ENCODE measurements at regions not wholly inside any gene's neighbourhood (a gene's known extent, or its start where the extent isn't known, plus 50 kb on each side); places are given as distances from the start of the nearest gene placed in this dataset.
A peak's percentile ranks its signal among the peaks of the same experiment; 100 is the strongest.

DNA sequence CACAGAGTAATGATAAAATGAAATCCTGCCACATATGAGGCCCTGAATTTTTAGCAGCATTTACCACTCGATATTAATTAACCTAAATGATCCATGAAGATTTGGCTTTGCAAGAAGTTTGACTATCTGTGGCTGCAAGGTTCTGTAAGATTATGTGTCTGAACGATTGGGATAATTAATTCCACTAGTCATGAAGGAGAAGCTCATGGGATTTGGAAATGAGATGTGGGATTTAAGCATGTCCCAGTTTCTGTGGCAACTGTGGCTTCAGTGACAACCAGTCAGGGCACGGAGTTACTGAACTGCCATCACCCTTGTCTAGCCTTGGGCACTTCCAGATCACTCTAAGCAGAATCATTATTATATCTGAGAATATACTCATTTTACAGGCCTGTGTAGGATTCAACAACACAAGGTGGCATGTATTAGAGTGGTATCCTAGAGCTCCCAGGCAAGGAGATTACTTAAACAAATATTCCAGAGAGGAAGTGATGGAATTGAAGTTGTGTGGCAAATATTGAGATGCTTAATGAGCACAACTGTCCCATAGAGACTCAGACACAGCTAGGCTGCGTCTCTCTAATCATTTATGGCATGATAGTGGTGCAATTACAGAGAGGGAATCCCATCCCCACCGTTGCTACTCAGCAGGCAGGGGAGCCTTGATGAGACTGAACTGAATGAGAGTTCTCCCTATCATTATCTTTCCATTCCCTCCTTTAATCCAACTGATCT is 205.0 kb upstream of the KRR1 start:
- Mint-ChIP-seq H3K27me3 (ENCODE audit: low read depth) (no peaks in the 10 kb centered on the region), H3K36me3 (ENCODE audit: insufficient read depth) (no peaks in the 10 kb centered on the region), H3K4me3 (no peak overlapping the region), H3K9me3 (no peaks in the 10 kb centered on the region), H3K4me1 (ENCODE audit: low read depth) (peaks cover 8% of the 10 kb centered on the region)
- ATAC-seq = no peak
- DNase-seq = no peak

DNA sequence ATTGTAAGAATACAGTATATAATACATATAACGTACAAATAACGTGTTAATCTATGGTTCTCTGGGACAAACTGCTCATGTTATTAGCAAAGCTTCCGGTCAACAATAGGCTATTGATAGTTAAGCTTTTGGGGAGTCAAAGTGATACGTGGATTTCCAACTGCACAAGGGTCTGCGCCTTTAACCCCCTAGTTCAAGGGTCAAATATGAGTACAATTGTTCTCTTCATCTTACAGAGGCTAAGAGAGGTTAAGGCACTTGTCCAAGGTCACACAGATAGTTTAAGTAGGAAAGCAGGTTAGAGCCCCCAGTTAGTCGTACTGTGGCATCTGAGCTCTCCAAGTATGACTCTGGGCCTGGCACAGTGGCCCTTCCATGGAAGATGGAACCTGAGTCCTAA is 204.3 kb upstream of the KRR1 start:
- Mint-ChIP-seq H3K4me3 (no peak overlapping the region), H3K27me3 (ENCODE audit: low read depth) (no peaks in the 10 kb centered on the region), H3K36me3 (ENCODE audit: insufficient read depth) (no peaks in the 10 kb centered on the region), H3K4me1 (ENCODE audit: low read depth) (peaks cover 8% of the 10 kb centered on the region), H3K9me3 (no peaks in the 10 kb centered on the region)
- DNase-seq (no peak), ATAC-seq (no peak)

DNA sequence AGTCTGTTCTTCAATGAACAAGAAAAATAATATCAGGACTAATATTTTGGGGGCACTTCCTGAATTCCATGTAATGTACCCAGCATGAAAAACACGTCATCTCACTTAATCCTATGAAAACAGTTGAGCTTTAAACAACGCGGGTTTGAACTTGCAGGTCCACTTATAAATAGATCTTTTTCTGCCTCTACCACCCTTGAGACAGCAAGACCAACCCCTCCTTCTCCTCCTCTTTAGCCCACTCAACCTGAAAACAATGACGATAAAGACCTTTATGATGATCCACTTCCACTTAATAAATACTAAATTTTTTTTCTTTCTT is 203.9 kb upstream of the KRR1 start:
- Mint-ChIP-seq H3K9me3 (no peaks in the 10 kb centered on the region), H3K4me3 (no peak overlapping the region), H3K4me1 (ENCODE audit: low read depth) (peaks cover 8% of the 10 kb centered on the region), H3K36me3 (ENCODE audit: insufficient read depth) (no peaks in the 10 kb centered on the region), H3K27me3 (ENCODE audit: low read depth) (no peaks in the 10 kb centered on the region)
- ATAC-seq (no peak), DNase-seq (no peak)

DNA sequence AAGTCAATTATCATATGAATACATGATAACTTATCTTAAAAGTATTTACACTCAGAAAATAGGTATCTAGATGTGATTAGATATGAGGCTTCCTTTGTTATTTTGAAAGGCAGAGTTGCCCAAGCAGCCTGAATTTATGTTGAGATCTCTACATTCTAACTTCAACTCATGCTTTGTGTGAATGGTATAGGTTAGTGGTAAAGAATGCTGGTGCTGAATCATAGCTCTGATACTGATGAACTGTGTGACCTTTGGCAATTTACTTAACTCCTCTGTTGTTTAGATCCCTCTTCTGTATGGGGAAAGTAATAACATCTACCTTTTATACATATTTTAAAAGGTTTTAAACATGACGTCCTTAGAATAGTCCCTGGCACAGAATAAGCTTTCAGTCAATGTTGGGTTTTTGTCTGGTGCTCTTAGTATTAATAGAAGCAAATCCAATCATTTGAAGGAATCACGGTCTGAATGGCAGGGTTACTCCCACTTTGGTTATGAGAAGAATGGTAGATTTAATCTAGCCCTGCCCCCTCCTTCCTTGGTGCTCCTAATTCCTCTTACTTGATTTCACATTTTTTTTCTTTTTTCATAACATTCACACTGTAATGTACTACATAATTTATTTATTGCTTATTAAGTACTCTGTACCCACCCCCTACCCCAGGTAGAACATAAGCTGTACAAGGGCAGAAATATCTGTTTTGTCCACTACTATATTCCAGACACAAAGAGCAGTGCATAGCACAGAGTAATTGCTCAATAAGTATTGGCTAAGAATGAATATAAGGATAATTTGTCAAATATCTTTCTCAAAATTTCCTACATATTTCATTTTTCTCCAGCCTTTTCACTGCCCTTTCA is 203.3 kb upstream of the KRR1 start:
- no peaks in the 10 kb centered on the region for H3K36me3 Mint-ChIP-seq (ENCODE audit: insufficient read depth)
- H3K27me3 Mint-ChIP-seq (ENCODE audit: low read depth) = no peaks in the 10 kb centered on the region
- H3K4me3 Mint-ChIP-seq = no peak overlapping the region
- ATAC-seq (peak; percentile 34 to 74), DNase-seq (no peak)
- H3K9me3 Mint-ChIP-seq = no peaks in the 10 kb centered on the region
- peaks cover 8% of the 10 kb centered on the region for H3K4me1 Mint-ChIP-seq (ENCODE audit: low read depth)

DNA sequence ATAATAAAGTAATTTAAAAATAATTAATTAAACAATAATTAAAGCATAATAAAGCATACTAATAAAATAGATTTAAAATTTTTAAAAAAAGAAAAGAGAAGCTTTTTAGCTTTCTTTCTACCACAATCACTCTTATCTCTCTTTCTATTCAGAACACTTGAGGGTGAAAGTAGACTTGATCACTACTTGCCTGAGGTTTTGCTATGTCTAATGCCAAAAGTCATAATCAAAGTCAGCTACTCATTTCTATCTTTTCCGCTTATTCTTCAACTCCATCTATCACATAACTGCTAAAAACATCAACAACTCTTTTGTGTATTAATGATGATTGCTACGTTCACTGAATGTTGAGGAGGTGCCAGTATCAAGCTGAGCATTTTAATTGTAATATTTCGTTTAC is 202.0 kb upstream of the KRR1 start:
- H3K36me3 Mint-ChIP-seq (ENCODE audit: insufficient read depth) = no peaks in the 10 kb centered on the region
- ATAC-seq = peak in 1 of 2 donors; percentile 29
- H3K9me3 Mint-ChIP-seq = no peaks in the 10 kb centered on the region
- H3K4me3 Mint-ChIP-seq = no peak overlapping the region
- H3K4me1 Mint-ChIP-seq (ENCODE audit: low read depth) = peaks cover 8% of the 10 kb centered on the region
- DNase-seq = no peak
- H3K27me3 Mint-ChIP-seq (ENCODE audit: low read depth) = no peaks in the 10 kb centered on the region

DNA sequence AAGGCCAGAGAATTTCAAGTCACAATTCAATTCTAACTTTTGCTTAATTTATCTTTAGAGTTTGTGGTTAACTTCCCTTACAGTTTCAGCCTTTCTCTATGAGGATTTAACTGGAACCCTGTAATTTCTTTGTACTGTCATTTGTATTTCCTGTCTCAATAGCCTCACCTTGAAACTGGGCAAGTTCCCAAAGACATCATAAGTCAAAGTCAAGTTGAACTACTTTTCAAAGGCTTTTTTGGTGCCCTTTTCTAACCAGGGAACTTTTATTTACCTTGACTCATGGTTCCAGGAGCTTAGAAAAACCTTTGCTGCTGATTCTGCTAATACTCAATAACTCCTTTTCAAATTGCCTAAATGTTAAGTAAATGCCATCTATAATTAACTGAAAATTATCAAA is 200.8 kb upstream of the KRR1 start:
- ATAC-seq (peak in 1 of 2 donors; percentile 23), DNase-seq (no peak)
- no peaks in the 10 kb centered on the region for H3K27me3 Mint-ChIP-seq (ENCODE audit: low read depth)
- H3K9me3 Mint-ChIP-seq = no peaks in the 10 kb centered on the region
- H3K4me3 Mint-ChIP-seq = no peak overlapping the region
- no peaks in the 10 kb centered on the region for H3K36me3 Mint-ChIP-seq (ENCODE audit: insufficient read depth)
- peaks cover 8% of the 10 kb centered on the region for H3K4me1 Mint-ChIP-seq (ENCODE audit: low read depth)

DNA sequence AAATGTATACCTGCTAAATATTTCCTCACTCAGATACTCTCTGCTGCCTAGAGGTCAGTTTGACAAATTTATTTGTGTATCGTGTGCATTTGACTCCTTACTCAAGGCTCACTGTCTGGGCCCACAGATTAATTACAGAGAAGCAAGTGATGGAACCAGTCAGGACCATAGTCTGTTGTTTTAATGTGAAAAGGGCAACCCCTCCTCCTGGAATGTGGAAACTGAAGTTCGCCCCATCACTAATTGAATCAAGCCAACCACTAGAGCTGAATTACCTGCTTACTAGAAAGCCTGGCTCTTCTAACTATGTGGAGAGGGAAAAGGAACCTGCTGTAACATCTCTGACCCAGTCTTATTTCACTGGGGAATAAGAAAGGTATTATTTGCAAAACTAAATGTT is 199.9 kb upstream of the KRR1 start:
- DNase-seq (no peak), ATAC-seq (no peak)
- H3K27me3 Mint-ChIP-seq (ENCODE audit: low read depth) = no peaks in the 10 kb centered on the region

DNA sequence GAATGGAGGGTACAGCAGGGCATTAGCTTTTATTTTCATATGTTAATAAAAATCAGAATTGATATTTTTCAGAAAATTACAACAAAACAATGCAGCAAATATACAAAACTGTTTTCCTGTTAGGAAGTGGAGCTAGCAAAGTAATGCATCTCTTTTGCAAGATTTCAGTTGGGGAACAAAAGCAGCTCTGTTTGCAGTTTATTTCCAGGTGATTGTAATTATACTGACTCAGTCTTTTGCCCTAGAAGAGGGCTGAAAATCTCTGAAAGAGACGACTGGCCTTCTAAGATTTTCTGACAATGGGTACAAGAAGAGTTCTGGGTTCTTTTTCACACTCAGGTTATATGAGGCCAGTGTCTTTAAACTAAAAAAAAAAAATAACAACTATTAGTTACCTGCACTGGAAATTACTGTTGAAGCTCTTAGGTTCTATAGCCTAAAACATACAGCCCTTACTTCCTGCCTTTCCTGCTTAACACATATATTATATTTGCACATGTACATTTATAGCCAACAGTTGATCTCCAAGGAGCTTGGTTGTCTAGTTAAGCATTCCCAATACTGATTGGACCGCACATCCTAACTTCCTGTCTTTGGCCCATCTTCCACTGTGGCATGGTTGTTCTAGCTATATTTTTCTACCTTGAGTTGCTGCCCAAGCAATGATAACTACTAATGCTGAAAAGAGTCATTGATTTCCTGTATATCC is 199.1 kb upstream of the KRR1 start:
- ATAC-seq (no peak), DNase-seq (no peak)
- no peaks in the 10 kb centered on the region for H3K9me3 Mint-ChIP-seq
- H3K4me3 Mint-ChIP-seq = no peak overlapping the region
- peaks cover 8% of the 10 kb centered on the region for H3K4me1 Mint-ChIP-seq (ENCODE audit: low read depth)
- no peaks in the 10 kb centered on the region for H3K27me3 Mint-ChIP-seq (ENCODE audit: low read depth)
- H3K36me3 Mint-ChIP-seq (ENCODE audit: insufficient read depth) = no peaks in the 10 kb centered on the region

More for the DNA sequence above, 199.9 kb upstream of the KRR1 start:
- H3K9me3 Mint-ChIP-seq = no peaks in the 10 kb centered on the region
- H3K4me3 Mint-ChIP-seq = no peak overlapping the region
- peaks cover 8% of the 10 kb centered on the region for H3K4me1 Mint-ChIP-seq (ENCODE audit: low read depth)
- H3K36me3 Mint-ChIP-seq (ENCODE audit: insufficient read depth) = no peaks in the 10 kb centered on the region

DNA sequence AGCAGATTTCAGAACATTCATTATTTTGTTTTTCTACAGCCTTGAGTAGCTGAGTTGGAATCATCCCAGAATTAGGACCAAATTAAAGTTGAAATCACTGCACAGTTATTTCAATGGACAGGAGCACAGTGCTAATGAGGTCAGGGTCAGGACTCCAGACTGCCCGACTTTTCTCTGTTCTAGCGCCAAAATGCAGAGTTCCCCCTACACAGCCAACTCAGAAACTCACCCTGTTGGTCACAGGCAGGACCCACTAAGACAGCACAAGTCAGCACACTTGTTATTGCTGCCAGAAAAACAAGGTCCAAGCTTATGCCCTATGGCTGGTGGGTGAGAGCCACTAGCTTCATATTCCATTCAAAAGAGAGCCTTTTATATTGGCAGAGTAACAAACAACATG is 198.1 kb upstream of the KRR1 start:
- no peak for ATAC-seq
- Mint-ChIP-seq H3K27me3 (ENCODE audit: low read depth) (no peaks in the 10 kb centered on the region), H3K9me3 (no peaks in the 10 kb centered on the region), H3K4me3 (no peak overlapping the region), H3K4me1 (ENCODE audit: low read depth) (peaks cover 8% of the 10 kb centered on the region), H3K36me3 (ENCODE audit: insufficient read depth) (no peaks in the 10 kb centered on the region)
- no peak for DNase-seq

DNA sequence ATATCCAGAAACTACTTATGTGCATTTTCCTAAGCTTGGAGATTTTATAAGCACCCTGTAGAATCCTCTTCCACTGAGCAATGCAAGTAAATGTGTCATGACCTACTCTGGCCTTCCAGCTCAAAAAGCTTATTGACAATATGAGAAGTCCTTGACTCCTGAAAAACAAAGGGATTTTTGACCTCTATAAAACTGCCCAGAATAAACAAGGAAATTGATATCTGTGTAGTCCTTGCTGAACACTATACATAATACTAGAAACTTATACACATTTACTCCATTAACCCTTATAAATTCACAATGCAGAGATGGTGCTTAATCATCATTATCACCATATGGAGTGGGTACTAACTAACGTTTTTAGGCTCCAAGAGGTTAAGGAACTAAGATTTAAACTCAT is 197.4 kb upstream of the KRR1 start:
- DNase-seq (no peak), ATAC-seq (no peak)
- H3K36me3 Mint-ChIP-seq (ENCODE audit: insufficient read depth) = no peaks in the 10 kb centered on the region
- H3K4me3 Mint-ChIP-seq = no peak overlapping the region
- no peaks in the 10 kb centered on the region for H3K27me3 Mint-ChIP-seq (ENCODE audit: low read depth)
- H3K4me1 Mint-ChIP-seq (ENCODE audit: low read depth) = peaks cover 6% of the 10 kb centered on the region
- no peaks in the 10 kb centered on the region for H3K9me3 Mint-ChIP-seq

DNA sequence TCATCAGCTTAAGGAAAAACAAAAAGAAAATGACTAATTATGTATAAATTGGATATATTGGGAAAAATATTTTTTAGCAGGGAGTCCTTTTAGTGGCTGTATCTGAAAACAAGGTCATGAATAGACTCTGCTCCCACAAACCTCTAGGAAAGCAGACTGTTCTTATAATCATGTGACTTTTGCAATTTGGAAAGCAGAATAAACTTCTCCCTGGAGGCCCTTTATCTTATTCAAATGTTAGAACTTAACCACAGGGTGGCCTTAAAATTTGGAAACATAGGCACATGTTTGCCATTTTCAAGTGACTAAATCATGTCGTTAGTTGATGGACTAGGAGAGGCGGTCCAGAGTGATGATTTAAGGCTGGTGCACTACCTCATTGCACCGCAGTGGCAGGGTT is 196.6 kb upstream of the KRR1 start:
- Mint-ChIP-seq H3K4me1 (ENCODE audit: low read depth) (peaks cover under 1% of the 10 kb centered on the region), H3K27me3 (ENCODE audit: low read depth) (no peaks in the 10 kb centered on the region), H3K4me3 (no peak overlapping the region), H3K9me3 (no peaks in the 10 kb centered on the region), H3K36me3 (ENCODE audit: insufficient read depth) (no peaks in the 10 kb centered on the region)
- no peak for ATAC-seq
- DNase-seq = no peak

DNA sequence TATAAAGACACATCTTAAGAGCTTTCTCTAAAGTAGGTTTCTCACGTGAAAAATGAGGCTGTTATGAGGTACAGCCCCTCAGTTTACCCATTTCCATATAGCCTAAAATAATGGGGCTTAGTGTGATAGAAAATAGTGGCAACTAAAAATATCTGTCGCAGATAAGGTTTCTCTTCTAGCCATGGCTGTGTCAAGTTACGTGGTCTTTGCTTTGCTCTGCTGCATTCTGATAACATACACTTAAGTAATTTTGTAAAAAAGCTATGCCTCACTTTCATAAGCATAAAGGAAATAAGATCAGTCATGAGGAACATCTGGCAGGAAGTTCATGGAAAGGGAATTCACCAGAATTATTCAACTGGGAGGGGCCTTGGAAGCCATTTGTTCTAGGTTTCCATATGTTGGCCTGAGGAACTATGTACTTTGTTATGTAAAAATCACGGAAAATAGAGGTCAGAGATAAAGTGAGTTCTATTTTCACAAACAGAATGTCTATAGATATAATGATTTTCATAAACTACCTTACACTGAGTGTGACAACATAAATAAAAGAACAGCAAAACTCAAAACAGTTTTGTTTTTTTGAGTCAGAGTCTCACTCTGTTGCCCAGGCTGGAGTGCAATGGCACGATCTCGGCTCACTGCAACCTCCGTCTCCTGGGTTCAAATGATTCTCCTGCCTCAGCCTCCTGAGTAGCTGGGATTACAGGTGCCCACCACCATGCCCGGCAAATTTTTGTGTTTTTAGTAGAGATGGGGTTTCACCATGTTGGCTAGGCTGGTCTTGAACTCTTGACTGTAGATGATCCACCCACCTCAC is 195.6 kb upstream of the KRR1 start:
- peaks cover 8% of the 10 kb centered on the region for H3K4me1 Mint-ChIP-seq (ENCODE audit: low read depth)
- H3K9me3 Mint-ChIP-seq = no peaks in the 10 kb centered on the region
- no peaks in the 10 kb centered on the region for H3K36me3 Mint-ChIP-seq (ENCODE audit: insufficient read depth)
- no peak overlapping the region for H3K4me3 Mint-ChIP-seq
- no peaks in the 10 kb centered on the region for H3K27me3 Mint-ChIP-seq (ENCODE audit: low read depth)
- ATAC-seq (no peak), DNase-seq (no peak)

DNA sequence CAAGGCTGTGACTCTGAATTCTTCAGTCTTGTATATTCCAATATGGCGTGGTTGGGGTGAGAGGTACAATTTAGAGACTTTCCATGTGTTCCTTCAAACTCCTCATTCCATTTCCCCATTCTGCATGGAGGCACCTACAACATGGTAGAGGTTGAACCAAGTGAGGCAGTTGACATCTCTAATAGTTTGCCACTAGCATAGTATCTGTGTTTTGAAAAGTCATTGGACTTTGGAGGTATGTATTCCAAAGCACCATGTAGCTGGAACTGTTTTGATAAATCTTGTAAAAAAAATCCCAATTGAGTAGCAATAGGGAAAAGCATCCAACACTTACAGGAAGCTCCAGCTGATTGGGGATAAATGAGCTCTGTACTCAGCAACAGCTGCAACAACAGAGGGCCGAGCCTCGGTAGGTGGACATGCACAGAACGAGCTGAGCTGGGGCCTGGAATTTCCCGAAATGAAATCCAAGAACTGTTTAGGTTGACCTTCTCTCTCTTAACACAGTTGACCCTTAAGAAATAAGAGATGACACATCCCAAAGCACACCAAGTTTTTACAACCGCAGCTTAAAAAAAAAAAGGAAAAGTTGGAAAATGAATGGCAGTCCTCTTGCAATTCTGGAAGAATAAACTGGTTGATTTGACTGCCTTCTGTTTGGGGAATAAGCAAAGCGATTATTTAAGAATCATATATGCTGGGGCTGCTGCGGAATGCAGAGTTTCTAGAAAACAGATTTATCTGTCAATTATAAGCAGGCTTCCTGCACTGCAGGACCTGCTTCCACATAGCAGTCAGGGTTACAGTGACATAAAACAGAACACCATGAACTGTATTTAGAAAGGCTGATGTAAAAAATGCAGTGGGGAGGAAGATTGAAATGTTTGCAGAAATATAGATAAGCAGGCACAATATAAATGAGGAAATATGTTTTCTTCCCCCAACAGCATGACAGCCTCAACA is 194.6 kb upstream of the KRR1 start:
- peaks cover 11% of the 10 kb centered on the region for H3K4me1 Mint-ChIP-seq (ENCODE audit: low read depth)

More for the DNA sequence above, 194.6 kb upstream of the KRR1 start:
- Mint-ChIP-seq H3K9me3 (no peaks in the 10 kb centered on the region), H3K27me3 (ENCODE audit: low read depth) (no peaks in the 10 kb centered on the region), H3K36me3 (ENCODE audit: insufficient read depth) (no peaks in the 10 kb centered on the region), H3K4me3 (no peak overlapping the region)
- ATAC-seq = no peak
- DNase-seq = no peak
